ENCODE measurements at regions not wholly inside any gene's neighbourhood (a gene's known extent, or its start where the extent isn't known, plus 50 kb on each side); places are given as distances from the start of the nearest gene placed in this dataset.

- TF ChIP-seq, protein P1, sequence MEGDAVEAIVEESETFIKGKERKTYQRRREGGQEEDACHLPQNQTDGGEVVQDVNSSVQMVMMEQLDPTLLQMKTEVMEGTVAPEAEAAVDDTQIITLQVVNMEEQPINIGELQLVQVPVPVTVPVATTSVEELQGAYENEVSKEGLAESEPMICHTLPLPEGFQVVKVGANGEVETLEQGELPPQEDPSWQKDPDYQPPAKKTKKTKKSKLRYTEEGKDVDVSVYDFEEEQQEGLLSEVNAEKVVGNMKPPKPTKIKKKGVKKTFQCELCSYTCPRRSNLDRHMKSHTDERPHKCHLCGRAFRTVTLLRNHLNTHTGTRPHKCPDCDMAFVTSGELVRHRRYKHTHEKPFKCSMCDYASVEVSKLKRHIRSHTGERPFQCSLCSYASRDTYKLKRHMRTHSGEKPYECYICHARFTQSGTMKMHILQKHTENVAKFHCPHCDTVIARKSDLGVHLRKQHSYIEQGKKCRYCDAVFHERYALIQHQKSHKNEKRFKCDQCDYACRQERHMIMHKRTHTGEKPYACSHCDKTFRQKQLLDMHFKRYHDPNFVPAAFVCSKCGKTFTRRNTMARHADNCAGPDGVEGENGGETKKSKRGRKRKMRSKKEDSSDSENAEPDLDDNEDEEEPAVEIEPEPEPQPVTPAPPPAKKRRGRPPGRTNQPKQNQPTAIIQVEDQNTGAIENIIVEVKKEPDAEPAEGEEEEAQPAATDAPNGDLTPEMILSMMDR (conservative IDR thresholded peaks at IDR 0.05; ENCODE audit: low read depth, low read length): no peak
- TF ChIP-seq POLR2A (IDR thresholded peaks at IDR 0.05; ENCODE audit: low read depth, low read length) (no peak), NFE2L2 (IDR thresholded peaks at IDR 0.05; ENCODE audit: low read depth, low read length) (no peak), BHLHE40 (IDR thresholded peaks at IDR 0.05; ENCODE audit: low read depth, low read length) (no peak), CEBPB (IDR thresholded peaks at IDR 0.05; ENCODE audit: low read depth, low read length) (no peak), MAZ (IDR thresholded peaks at IDR 0.05; ENCODE audit: borderline replicate concordance, low read depth, low read length) (no peak), RAD21 (IDR thresholded peaks at IDR 0.05; ENCODE audit: low read length) (no peak), FOS (IDR thresholded peaks at IDR 0.05; ENCODE audit: low read depth, low read length) (no peak), CHD1 (IDR thresholded peaks at IDR 0.05; ENCODE audit: low read depth, low read length) (no peak), USF2 (IDR thresholded peaks at IDR 0.05; ENCODE audit: low read depth, low read length) (no peak), MAFK (IDR thresholded peaks at IDR 0.05; ENCODE audit: low read depth, low read length) (no peak), SMC3 (IDR thresholded peaks at IDR 0.05; ENCODE audit: low read depth, low read length) (no peak), RFX5 (IDR thresholded peaks at IDR 0.05; ENCODE audit: low read depth, low read length) (no peak)
These were observed 230.9 kb downstream of the GAS1 start for GRCh38 chr9:86716326-86716922.
